Esophagus squamous epithelium (tissue), 4 donors: ENCODE measurements at regions not wholly inside any gene's neighbourhood (a gene's known extent, or its start where the extent isn't known, plus 50 kb on each side); places are given as distances from the start of the nearest gene placed in this dataset.

ENCODE experiments used
- CTCF ChIP-seq, 6 experiments: fragments of 450-650 bp in 4 of 6; fragments of 200-600 bp in 2 of 6; sonication (generic) in 2 of 6; IDR thresholded peaks; one replicate each; pipeline ENCODE4 v1.5.1; 2016 to 2019; ENCODE audit warnings: antibody characterized with exemption in 6 of 6, mild to moderate bottlenecking in 4 of 6, moderate library complexity in 4 of 6
- POLR2A ChIP-seq, 4 donors: fragments of 450-650 bp; IDR thresholded peaks; one replicate each; pipeline ENCODE4 v1.6.1; 2017; ENCODE audit warnings: antibody characterized with exemption in 4 of 4, mild to moderate bottlenecking in 4 of 4, moderate library complexity in 3 of 4

GRCh38 chr12:38056701-38057689 is 259.6 kb upstream of the ALG10B start:
- TF ChIP-seq CTCF (IDR thresholded peaks at IDR 0.05), result no peak
- no peak for TF ChIP-seq POLR2A (IDR thresholded peaks at IDR 0.05)
